Sigmoid colon (tissue), 4 donors: ENCODE measurements at regions not wholly inside any gene's neighbourhood (a gene's known extent, or its start where the extent isn't known, plus 50 kb on each side); places are given as distances from the start of the nearest gene placed in this dataset.

Source experiments
- CTCF ChIP-seq, 4 experiments: fragments of 450-650 bp in 3 of 4; fragments of 200-600 bp in 1 of 4; IDR thresholded peaks; one replicate each; pipeline ENCODE4 v1.5.1; 2016 to 2019; ENCODE audit warnings: antibody characterized with exemption in 4 of 4, mild to moderate bottlenecking in 3 of 4, moderate library complexity in 2 of 4
- EP300 ChIP-seq, 4 donors: sonication (generic); formaldehyde crosslinking; IDR thresholded peaks; one replicate each; pipeline ENCODE4 v1.6.1; 2017; ENCODE audit warnings: antibody characterized with exemption in 4 of 4
- POLR2A ChIP-seq, 2 donors: fragments of 450-650 bp; IDR thresholded peaks; one replicate each; pipeline ENCODE4 v1.6.1; 2016; ENCODE audit warnings: antibody characterized with exemption in 2 of 2, mild to moderate bottlenecking in 2 of 2, moderate library complexity in 2 of 2
- POLR2AphosphoS5 ChIP-seq, 4 donors: sonication (generic); formaldehyde crosslinking; IDR thresholded peaks; one replicate each; pipeline ENCODE4 v1.6.1; 2017; ENCODE audit warnings: antibody characterized with exemption in 4 of 4

GRCh38 chr6:8947900-8948299 is 512.6 kb upstream of the SLC35B3 start:
- TF ChIP-seq CTCF (IDR thresholded peaks at IDR 0.05) (no peak), POLR2A (IDR thresholded peaks at IDR 0.05) (no peak), EP300 (IDR thresholded peaks at IDR 0.05) (no peak), POLR2AphosphoS5 (IDR thresholded peaks at IDR 0.05) (no peak)
